CD4-positive, alpha-beta T cell treated with Interleukin-15 for 1 hour (primary cell): ENCODE measurements at regions not wholly inside any gene's neighbourhood (a gene's known extent, or its start where the extent isn't known, plus 50 kb on each side); places are given as distances from the start of the nearest gene placed in this dataset.

Source experiments
- DNase-seq: peaks from one replicate; pipeline ENCODE4 v3.0.0-alpha.2; 2020

DNA sequence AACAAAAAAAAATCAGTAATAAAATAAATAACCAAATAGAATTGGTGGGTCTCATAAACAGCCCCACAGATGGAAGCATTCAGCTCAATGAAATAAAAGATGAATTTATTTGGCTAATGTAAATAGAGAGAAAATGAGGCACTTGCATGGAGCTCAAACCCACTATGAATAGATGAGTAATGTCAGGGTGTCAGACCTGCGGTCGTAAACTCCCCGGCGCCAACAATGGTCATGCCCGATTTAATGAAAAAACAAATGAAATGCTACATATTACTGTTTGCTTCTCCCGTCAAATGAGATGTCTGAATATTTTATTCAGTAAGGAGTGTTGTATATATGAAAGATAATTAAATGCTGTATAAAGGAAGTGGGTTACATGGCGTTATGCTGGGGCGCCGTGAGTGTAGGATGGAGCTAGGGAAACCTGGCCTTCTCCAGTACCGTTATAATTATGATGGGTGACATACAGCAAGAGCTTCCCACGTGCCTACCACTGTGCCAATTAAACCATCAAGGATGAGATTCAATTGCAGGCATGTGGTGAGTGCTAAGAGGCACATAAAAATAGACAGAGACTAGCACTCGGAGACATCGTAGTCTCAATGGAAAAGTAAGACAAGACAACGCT is 648.1 kb downstream of the BCL11B start:
- no peak for DNase-seq

DNA sequence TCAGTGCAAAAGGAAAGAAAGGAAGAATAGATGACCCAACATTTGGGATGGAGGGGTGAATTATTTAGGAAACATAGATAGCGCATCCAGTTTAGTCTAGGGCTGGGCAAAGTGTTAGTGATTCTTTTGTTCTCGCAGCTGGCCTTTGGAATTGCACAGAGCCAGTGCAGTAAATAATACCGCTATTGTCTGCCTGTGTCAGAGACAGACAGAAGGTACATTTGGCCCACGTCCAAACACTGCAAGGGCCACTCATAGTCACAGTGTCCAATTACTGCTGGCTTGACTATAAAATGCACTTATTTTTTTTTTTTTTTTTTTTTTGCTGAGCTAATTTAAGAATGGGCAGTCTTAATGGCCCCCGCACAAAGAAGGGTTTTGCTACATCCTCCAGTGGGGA is 638.6 kb downstream of the BCL11B start:
- no peak for DNase-seq

DNA sequence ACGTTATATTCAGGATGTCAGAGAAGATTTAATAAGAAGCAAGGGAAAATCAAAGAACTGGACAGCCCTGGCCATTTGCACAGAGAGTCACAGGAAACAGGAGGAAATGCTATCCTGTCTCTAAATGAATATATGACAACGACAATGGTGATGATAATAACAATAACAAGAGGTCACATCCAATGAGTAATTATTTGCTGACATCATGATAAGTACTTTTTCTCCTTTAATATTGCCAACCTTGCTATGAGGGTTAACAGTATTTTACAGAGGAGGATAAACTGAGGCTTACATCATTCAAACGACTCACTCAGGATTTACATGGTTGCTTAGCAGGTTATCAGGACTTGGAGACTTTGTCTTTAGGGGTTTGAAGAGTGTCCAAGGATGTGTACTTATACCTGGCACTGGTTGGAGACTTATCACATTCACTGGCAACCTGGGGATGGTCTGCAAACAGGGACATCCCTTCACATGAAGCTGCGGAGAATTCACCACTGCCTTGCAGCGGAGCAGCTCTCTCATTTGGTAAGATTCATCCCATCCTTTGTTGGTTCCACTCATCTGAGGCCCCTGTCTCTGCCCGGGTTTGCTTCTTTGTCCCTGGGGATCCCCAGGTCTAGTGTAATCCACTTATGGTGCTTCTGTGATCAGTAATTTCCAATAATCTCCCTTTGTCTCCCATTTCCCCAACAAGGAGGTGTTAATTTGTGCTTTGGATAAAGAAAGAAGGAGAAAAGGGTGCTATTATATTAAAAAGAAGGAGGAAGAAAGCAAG is 637.8 kb downstream of the BCL11B start:
- DNase-seq, result no peak

DNA sequence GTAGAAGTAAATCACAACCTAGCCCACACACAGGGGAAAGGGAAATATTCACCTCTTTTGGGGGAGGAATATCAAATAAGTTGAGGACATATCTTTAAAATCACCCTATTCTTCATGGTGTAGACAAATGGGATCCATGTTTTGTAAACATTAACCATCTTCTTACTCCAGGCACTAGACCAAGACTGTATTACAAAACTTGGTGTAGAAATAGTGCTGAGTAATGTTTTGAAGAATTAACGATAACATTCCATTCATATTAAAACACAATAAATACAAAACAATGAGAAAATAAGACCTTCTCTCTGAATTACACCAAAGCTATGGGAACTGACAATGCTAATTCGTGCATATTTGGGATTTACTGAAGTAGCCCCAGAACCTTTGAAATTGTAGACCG is 633.6 kb downstream of the BCL11B start:
- DNase-seq, result no peak

DNA sequence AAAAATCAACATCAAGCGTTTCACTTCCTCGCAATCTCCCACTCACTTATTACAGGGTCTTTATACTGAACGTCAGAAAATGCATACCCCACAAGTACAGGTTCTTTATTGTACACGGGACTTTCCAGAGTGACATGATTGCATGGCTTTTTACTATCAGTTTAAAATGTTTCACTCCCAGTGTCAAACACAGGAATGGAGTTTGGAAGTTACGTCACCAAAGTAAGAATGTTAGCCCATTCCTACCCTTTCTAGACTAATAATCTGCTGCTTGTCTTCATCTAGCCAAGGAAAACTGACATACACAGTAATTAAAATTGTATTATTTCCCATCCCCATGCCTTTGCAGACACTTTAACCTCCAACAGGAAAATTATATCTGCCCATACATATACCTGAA is 624.2 kb downstream of the BCL11B start:
- DNase-seq, result no peak

DNA sequence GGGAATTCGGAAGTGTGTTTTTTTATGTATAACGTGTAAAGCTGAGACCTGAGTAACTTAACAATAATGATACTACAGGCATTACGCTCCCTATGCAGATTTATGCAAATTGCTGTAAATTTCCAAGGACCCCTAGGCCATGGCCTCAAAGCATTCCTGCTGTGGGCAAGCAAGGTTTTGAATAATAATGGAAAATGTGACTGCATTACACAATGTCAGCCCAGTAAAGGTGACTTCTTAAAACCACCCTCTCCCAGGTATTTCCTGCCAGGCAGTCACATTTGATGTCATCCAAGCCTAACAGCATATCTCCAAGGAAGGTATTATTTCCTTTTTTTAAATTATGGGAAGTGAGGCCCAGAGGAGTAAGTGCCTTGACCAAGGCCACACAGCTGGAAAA is 621.0 kb downstream of the BCL11B start:
- no peak for DNase-seq

DNA sequence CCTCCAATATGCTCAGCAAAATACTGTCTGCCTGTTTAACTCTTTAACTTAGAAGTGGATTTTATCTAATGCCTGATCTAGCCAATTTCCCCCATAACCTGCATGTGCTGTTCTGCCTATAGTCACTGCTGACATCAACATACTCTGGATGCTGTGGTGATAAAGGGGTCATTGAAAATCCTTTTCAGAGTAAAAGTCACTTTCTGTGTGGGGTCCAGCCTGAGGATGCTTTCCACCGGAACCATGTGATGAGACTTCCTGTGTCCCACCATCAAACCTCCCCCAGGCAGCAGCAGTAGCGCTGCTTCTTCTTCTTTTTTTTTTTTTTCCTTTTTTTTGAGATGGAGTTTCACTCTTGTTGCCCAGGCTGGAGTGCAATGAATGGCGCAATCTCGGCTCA is 607.0 kb downstream of the BCL11B start:
- no peak for DNase-seq

DNA sequence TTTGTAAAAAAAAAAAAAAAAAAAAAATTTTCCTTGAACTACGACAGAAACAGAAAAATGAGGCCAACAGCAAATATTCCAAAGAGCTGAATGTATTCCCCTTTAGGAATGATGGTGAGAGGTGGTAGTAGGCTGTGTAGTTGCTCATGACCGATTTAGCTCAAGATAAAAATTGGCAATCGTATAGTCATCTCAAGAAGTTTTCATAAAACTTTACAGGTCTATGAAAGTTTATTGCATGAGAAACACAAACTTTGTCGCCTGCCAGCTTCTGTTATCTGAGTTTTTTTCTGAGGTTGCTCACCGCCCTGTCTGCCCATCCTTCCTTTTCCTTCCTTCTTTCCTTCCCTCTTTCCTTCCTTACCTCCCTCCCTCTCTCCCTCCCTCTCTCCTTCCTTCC is 605.5 kb downstream of the BCL11B start:
- no peak for DNase-seq

DNA sequence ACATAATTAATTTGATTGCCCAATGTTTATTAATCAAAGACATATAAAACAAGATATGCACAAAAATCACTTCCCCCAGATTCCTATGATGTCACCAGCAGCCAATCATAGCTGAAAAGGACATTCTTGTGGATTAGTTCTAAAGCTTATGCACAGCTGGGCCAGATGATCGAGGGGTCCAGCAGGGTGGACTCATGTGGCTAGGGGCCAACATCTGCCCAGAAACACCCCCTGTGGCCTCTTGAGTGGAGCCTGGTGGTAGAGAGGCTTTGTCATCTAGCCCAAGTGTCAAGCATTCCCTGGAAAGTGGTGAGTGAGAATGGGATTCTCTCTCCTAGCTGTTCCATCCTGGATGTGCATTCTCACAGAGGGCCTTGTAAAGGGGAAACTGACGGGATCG is 590.0 kb downstream of the BCL11B start:
- no peak for DNase-seq

DNA sequence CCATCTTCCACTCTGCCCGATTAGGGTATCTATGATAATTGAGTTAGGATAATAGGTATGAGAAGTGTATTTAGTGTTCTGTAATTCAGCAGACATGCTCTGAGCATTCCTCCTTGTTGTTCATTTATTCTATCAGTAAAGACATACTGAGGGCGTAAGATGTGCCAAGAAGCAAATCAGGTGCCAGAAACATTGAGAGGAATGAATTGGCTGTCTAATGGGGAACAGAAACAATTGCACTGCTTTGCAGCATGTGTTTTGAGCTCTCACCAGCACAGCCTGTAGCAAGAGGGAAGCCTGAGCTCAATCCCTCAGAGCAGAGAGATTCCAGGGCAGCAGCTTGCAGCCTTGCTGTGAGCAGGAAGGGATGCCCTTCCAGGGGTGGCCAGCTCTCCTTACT is 589.3 kb downstream of the BCL11B start:
- no peak for DNase-seq

DNA sequence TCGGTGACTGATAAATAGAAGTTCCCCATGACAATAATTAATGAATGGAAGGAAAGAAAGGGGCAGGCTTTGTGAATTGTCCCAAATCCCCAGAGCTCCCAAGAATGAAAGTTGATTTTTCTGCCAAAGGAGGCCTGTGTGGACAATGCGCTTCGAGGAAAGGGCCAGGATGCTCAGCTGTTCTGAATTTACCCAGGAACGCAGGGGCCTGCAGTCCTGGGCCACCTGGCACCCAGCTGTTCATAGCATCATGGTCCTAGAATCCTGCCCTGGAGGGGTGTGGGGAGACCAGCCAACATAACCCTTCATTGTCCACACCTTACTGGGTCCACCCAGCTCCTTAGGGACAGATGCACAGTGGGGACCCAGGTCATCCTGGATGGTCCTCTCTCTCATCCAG is 587.5 kb downstream of the BCL11B start:
- no peak for DNase-seq

DNA sequence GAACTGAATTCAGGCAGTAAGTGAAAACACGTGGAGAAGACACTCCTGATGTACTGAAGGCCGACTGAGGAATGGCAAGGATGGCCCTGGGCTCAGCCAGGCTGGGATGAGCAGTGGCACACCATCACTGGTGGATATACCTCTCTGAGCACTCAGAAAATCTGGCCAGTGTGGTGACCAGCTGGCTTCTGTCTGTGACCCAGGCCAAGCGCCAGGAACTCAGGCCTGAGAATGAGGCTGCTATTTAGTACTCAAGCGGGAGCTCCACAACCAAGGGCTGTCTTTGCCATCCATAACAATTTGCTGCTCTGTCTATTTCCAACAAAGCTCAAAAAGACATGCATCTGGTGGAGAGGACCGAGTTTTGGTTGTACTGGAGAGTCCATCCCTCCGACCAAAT is 586.3 kb downstream of the BCL11B start:
- DNase-seq, result no peak

DNA sequence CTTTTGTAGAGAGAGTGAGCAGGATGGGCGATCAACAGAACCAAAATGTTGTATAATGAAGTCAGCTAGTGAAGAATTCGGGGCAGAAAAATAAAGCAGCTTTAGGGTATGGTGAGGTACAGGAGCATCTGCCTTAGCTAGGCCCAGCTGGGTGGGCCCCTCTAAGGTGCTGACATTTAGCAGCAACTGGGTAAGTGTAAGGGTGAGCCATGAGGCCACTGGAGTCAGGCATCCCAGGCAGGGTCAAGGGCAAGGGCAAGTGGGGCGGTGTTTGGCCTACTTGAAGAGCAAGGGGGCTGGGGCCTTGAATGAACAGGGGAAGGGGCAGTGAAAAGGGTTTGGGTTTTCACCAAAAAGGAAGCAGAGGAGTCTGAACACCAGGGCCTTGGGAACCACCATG is 583.6 kb downstream of the BCL11B start:
- no peak for DNase-seq

DNA sequence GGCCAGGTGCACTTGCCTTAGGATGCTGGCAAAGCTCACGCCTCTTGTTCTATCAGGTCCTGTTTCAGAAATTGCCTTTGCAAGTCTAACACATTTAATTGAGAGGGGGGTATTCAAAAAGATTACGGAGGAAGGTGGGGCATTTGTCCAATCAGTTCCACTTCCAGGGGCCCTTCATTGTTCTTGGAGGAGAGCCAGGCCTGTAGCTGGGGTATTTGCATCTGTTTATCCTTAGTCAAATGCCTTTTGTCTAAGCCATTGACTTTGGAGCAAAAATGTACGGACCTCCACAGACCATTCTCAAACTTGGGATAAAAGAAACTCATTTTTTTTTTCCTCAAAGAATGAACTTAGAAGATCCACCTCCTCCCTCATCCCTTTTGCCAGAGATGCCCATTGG is 582.0 kb downstream of the BCL11B start:
- DNase-seq, result no peak

DNA sequence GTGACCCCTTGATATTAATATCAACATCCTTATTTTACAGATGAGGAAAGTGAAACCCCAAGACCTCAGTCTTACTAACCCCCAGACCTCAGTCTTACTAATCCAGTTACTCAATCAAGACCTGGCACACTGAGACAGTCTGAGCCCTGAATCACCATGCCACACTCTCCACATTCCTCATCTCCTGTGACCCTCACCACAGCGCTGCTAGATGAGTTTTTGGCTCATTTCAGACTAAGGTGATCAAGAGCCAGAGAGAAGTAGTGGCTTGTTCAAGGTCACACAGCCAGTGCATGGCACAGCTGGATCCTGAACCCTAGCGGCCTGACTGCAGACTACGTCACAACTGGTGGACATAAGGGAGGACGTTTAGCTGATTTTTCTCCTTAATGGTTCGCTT is 579.2 kb downstream of the BCL11B start:
- DNase-seq, result no peak

DNA sequence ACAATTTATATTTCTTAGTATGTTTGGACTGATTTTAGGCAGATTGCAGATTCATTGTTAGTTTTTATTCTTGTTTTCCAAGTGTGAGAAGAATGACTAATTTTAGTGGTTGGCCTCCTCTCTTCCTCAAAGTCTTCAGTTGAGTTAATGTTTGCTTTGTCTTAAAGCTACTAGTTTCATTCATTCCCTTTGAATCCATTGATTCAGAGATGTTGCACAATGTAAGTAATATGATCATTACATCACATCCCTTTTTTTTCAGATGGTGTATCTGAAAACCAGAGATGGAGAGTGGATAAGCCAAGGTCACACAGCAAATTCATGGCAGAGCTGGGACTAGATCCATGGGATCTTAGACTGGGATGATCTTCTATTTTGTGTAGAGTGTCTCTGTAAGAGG is 577.5 kb downstream of the BCL11B start:
- DNase-seq, result no peak

DNA sequence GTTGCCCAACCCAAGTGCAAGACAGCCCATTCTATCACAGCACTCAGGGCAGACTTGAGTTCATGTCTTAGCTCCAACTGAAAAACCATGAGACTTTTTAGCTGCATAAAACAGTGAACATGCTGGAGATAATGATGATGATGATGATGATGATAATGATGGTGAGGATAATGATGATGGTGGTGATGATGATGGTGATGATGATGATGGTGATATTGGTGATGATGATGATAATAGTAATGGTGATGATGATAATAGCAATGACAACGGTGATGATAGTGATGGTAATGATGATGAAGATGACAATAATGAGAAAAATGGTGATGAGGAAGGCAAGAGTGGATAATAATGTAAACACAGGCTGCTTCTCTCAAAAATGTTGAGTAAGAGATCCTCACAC is 576.2 kb downstream of the BCL11B start:
- no peak for DNase-seq

DNA sequence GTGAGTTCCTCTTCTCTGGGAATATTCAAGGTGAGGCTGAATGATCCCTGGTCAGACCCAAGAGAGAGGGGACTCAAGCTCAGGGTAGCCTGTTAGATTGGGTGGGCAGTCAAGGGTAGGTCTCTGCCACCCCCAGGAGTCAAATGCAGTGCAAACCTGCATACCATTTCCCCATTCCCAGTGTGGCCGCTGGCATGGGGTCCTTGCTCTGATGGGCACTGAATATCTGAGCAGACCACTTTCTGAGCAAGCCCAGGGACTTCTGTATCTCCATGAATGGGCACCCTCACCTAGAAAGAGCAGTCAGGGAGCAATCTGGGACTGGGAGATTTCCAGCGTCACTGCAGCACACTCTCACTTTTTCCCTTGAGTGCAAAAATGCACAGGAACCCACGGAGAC is 573.7 kb downstream of the BCL11B start:
- no peak for DNase-seq

DNA sequence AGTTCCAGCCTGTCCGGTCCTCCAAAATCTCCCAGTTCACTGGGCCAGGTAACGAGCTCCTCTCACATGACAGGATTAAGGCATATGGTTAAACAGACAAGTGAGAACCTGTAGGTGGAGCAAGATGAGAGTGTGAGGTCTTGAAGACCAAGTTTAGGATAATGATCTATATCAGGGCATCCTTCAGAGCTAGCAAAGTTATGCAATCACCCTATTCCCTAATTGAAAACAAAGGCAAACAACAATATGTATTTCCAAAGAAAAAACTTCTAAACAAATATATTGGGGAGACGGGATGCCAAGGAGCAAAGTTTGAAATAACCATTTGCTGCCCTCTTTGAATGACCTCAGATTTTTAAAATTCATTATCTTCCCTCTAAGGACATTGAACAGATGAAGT is 571.2 kb downstream of the BCL11B start:
- DNase-seq, result no peak

DNA sequence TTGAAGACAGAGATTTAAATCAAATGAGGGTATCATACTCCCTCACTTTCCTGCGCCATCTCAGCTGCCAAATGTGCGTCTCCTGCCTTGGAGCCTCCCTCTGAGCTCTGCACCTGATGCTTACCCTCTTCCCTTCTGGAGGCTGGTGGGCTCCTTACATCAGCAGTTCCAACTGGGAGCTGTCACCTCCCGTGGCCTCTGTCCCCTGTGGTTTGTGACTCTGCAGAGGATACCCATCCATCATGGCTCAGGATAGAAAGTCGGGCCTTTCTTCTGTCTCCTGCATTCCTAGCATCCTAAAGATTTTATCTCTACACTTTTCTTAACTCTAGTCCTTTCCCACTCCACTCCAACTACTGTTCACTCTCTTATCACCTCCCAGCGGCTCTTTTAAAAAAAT is 570.6 kb downstream of the BCL11B start:
- no peak for DNase-seq

DNA sequence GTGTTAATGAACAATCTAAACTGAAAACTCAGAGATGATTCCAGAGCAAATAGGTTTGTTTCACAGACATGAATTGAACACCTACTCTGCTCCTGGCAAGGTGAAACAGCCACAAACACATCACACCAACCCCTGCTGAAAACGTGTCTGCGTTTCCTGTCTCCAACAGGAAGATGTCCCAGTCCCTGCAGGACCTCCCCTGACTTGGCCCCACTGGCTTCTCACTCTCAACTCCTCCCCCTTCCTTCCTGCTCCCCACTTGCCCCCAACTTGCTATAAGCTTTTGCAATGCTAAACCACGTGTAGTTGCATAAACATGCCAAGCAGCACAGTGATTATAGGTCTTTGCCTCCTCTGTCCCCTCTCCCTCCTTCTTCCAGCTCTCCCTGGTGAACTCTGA is 567.6 kb downstream of the BCL11B start:
- DNase-seq, result peak; percentile 54

DNA sequence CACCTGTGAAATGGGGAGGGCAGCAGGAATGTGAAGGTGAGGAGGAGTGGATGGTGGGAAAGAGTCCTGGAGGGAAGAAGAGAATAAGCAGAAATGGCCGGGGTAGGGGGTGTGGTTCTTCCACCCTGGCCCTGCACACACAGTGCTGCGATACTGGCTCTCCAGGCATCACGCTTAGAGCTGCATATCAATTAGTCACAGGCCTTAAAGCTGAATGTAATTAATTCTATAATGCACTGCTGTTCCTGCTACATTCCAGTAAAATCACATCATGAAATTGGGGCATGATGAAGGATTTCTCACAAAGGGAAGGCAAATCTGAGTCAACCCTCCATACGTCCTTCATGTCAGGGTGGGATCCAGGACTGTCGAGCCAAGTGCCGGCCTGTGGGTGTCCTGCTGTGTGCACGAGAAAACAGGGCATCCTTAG is 566.1 kb downstream of the BCL11B start:
- no peak for DNase-seq

DNA sequence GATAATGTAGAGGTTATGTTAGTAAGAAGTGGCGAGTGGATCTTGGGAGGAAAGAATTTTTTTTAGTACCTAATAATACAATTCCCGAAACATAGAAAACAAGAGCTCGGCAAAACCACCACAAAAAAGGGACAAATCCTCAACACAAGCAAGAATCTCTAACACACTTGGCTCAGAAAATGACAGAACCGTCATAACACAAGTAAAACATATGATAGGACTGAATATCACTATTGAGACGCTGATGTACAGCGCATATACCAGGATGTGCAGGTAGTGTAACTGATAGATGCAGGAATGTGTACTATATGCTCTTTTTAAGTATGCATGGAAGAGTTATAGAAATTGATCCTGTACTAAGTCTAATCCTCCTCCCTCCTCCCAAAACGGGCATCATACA is 564.5 kb downstream of the BCL11B start:
- DNase-seq, result no peak

DNA sequence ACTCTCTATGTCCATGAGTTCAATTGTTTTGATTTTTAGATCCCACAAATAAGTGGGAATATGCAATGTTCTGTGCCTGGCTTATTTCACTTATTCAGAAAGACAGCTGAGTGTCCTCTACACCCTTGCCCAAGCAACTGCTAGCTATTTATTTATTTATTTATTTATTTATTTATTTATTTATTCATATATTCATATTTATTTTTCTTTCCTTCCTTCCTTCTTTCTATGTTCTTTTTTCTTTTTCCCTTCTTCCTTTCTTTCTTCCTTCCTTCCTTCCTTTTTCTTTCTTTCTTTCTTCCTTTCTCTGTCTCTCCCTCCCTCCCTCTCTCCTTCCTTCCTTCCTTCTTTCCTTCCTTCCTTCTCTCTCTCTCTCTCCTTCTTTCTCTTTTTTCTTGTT is 563.4 kb downstream of the BCL11B start:
- no peak for DNase-seq

DNA sequence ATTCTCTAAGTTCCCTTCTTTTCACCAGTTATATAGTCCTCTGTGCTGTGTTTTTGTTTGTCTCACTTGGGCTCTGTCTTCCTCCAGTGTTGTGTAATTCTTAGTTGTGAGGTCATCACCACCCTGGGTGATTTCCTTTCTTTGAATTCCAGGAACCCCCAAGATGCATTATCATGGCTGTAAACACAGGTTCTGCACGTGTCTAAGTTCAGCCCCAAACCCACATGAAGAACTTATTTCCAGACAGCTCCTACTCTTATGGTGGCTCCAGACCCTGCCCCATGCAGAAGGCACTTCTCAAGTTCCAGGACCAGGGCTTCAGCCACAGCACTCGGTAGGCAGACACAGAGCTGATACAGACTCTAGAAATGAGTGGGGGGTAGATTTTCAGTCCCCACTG is 560.5 kb downstream of the BCL11B start:
- DNase-seq, result peak; percentile 20
